GM12891 (cell line): ENCODE measurements at regions not wholly inside any gene's neighbourhood (a gene's known extent, or its start where the extent isn't known, plus 50 kb on each side); places are given as distances from the start of the nearest gene placed in this dataset.

Experiments
- DNase-seq: peaks from one replicate; pipeline ENCODE4 v3.0.0; 2011; ENCODE audit warnings: low spot score; ENCODE audit not compliant: insufficient read length
- FAIRE-seq: peaks from 2 replicates; lab custom pipeline; 2011; peaks lifted over from hg19 to GRCh38; lab: Jason Lieb, UNC
- PAX5 ChIP-seq: IDR thresholded peaks from 2 replicates; pipeline ENCODE4 v1.6.1; 2011; ENCODE audit warnings: low read length, moderate library complexity, mild to moderate bottlenecking; ENCODE audit not compliant: insufficient read depth, severe bottlenecking
- POLR2A ChIP-seq: IDR thresholded peaks from 2 replicates; pipeline ENCODE4 v1.6.1; 2011; ENCODE audit warnings: low read depth, low read length, control low read depth
- POLR2AphosphoS5 ChIP-seq: IDR thresholded peaks from 2 replicates; pipeline ENCODE4 v1.6.1; 2011; ENCODE audit warnings: low read depth, low read length, control low read depth
- POU2F2 ChIP-seq: IDR thresholded peaks from 2 replicates; pipeline ENCODE4 v1.6.1; 2011; ENCODE audit warnings: low read depth, mild to moderate bottlenecking, control low read depth, low read length, moderate library complexity
- SPI1 ChIP-seq: IDR thresholded peaks from 2 replicates; pipeline ENCODE4 v1.6.1; 2011; ENCODE audit warnings: low read depth, low read length, control low read depth
- TAF1 ChIP-seq: IDR thresholded peaks from 2 replicates; pipeline ENCODE4 v1.6.1; 2011; ENCODE audit warnings: low read depth, low read length, control low read depth

- no peak for DNase-seq
- FAIRE-seq = no peak
- TF ChIP-seq POLR2AphosphoS5 = no peak
- TF ChIP-seq TAF1 = no peak
- TF ChIP-seq SPI1 = no peak
- no peak for TF ChIP-seq PAX5
Measured at GRCh38 chr4:18842431-18842830, 820.9 kb upstream of the LCORL start.

- DNase-seq = no peak
- FAIRE-seq = no peak
- TF ChIP-seq POLR2A (no peak), SPI1 (no peak), POLR2AphosphoS5 (no peak), PAX5 (no peak), TAF1 (no peak), POU2F2 (no peak)
Measured at GRCh38 chr4:18840481-18840880, 818.9 kb upstream of the LCORL start.

GRCh38 chr4:18816228-18816895 lies 794.8 kb upstream of the LCORL start:
- TF ChIP-seq TAF1 (no peak), PAX5 (no peak), POLR2AphosphoS5 (no peak), SPI1 (no peak), POLR2A (no peak), POU2F2 (no peak)
- DNase-seq = no peak
- no peak for FAIRE-seq

GRCh38 chr4:18815779-18816173 lies 794.2 kb upstream of the LCORL start:
- DNase-seq (no peak), FAIRE-seq (no peak)
- no peak for TF ChIP-seq PAX5
- TF ChIP-seq POLR2AphosphoS5 = no peak
- TF ChIP-seq POU2F2 = no peak
- no peak for TF ChIP-seq POLR2A
- no peak for TF ChIP-seq TAF1
- TF ChIP-seq SPI1 = no peak

- DNase-seq (no peak), FAIRE-seq (no peak)
- no peak for TF ChIP-seq TAF1
- no peak for TF ChIP-seq POLR2AphosphoS5
- TF ChIP-seq SPI1 = no peak
- no peak for TF ChIP-seq POU2F2
- TF ChIP-seq PAX5 = no peak
- TF ChIP-seq POLR2A = no peak
Measured at GRCh38 chr4:18815081-18815778, 793.7 kb upstream of the LCORL start.

GRCh38 chr4:18813771-18814170 lies 792.2 kb upstream of the LCORL start:
- FAIRE-seq (no peak), DNase-seq (no peak)
- TF ChIP-seq TAF1 = no peak

- FAIRE-seq (no peak), DNase-seq (no peak)
- no peak for TF ChIP-seq SPI1
Measured at GRCh38 chr4:18813055-18813454, 791.5 kb upstream of the LCORL start.

GRCh38 chr4:18803781-18804180 lies 782.2 kb upstream of the LCORL start:
- FAIRE-seq = no peak
- TF ChIP-seq POLR2AphosphoS5 (no peak), TAF1 (no peak)
- DNase-seq = no peak

GRCh38 chr4:18798123-18798522 lies 776.6 kb upstream of the LCORL start:
- DNase-seq (no peak), FAIRE-seq (no peak)
- TF ChIP-seq TAF1 (no peak), POLR2A (no peak), PAX5 (no peak), POU2F2 (no peak), SPI1 (no peak), POLR2AphosphoS5 (no peak)

GRCh38 chr4:18795794-18796193 lies 774.2 kb upstream of the LCORL start:
- TF ChIP-seq POU2F2 (no peak), TAF1 (no peak), SPI1 (no peak), POLR2AphosphoS5 (no peak), PAX5 (no peak), POLR2A (no peak)
- FAIRE-seq (no peak), DNase-seq (no peak)
